Stimulated activated CD8-positive, alpha-beta memory T cell treated with anti-CD3 and anti-CD28 coated beads, Interleukin-4, amount 100 ng/mL, for 1 hour (primary cell): ENCODE measurements at regions not wholly inside any gene's neighbourhood (a gene's known extent, or its start where the extent isn't known, plus 50 kb on each side); places are given as distances from the start of the nearest gene placed in this dataset.
"Not testable (repeated sequence)": the region's sequence is repeated elsewhere in the genome, so short reads cannot be mapped to it uniquely, and the experiment has no call there.

Experiments
- DNase-seq, 2 donors: peaks; one replicate each; pipeline ENCODE4 v3.0.0-alpha.2; 2020; ENCODE audit warnings: low read depth in 2 of 2, low spot score in 1 of 2

- DNase-seq: no peak
Observed at GRCh38 chr9:81431641-81432040, 257.7 kb downstream of the TLE1 start.

GRCh38 chr9:81430727-81431126, 258.6 kb downstream of the TLE1 start:
- DNase-seq: no peak

GRCh38 chr9:81427870-81428269, 261.5 kb downstream of the TLE1 start:
- DNase-seq: no peak

- DNase-seq: no peak
Observed at GRCh38 chr9:81424431-81424830, 264.9 kb downstream of the TLE1 start.

DNA sequence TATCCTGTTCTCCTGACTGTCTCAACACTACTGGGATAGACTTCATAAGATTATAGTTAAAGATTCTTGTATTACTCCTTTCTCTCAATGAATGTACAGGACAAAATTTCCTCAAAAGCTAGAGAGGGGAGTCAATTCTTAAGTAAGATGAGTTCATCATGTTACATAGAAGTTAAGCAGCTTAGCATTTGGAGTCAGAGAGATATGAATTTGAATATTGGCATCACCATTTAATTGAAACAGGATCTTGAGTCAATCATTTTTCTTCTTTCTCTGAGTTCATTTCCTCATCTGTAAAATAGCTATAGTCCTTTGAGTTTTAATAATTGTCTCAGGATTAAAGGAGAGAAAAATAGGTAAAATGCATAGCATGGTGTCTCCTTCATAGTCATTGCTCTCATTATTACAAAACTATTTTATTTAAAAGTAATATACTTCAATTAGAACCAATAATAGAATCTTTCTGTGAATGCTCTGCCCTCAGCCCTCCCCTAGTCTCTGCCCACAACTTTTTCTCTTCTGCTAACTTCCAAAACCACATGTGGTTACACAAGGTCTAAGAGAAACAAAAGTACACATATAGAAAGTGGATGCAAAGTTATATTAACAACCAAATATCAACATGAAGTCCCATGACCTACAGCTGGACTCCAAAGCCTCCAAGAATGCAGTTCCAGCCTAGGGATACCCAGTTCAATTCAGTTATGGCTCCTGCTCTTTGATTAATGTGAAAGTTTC, 265.6 kb downstream of the TLE1 start:
- DNase-seq: no peak

DNA sequence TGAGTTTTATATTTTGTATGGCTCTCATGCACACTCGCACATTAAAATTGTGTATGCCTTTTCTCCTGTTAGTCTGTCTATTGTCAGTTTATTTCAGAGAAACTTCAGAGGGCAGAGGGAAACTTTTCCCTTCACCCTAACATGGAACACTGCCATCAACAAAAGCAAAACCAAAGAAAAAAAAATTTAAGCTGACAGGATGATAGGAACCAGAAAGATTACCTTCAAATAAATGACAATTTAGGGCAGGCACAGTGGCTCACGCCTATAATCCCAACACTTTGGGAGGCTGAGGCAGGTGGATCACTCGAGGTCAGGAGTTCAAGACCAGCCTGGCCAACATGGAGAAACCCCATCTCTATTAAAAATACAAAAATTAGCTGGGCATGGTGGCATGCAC, 268.3 kb downstream of the TLE1 start:
- not testable (repeated sequence) for DNase-seq

DNA sequence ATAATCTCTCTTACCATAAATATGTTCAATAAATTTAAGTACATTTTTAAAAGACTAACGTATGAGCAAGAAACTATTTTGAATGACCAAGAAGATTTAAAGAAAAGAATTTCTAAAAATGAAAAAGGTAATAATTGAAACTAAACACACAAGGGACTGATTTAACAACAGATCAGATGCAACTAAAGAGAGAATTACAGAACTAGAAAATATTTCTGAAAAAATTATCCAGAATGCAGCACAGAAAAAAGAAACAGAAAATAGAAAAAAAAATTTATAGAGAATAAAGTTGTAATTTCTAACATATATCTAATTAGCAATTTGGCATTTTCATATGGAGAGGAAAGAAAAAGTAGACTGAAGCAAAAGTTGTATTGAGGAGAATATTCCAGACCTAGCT, 269.3 kb downstream of the TLE1 start:
- DNase-seq: no peak

GRCh38 chr9:81417941-81418340, 271.4 kb downstream of the TLE1 start:
- DNase-seq: no peak

DNA sequence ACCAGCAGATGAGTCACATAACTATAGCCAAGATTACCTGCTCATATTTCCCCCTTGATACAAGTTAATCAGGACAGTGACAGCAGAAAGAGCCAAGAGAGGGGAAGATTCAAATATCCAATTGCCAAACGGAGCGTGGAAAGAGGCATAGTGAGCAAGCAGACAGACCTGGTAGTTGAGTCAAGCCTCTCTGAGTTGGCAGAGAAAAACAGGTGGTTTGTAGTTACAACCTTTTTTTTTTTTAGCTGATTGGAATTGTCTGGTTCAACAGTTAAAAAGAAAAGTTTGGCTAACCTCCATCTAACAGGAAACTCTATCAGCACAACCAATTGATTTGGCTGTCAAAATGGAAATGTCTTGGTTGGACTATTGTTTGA, 272.1 kb downstream of the TLE1 start:
- DNase-seq: no peak

GRCh38 chr9:81416476-81417298, 272.7 kb downstream of the TLE1 start:
- no peak for DNase-seq

- DNase-seq: no peak
Observed at GRCh38 chr9:81414836-81415235, 274.5 kb downstream of the TLE1 start.

- DNase-seq: no peak
Observed at GRCh38 chr9:81411961-81412360, 277.4 kb downstream of the TLE1 start.

GRCh38 chr9:81410201-81410600, 279.1 kb downstream of the TLE1 start:
- no peak for DNase-seq

GRCh38 chr9:81408951-81409350, 280.4 kb downstream of the TLE1 start:
- no peak for DNase-seq

DNA sequence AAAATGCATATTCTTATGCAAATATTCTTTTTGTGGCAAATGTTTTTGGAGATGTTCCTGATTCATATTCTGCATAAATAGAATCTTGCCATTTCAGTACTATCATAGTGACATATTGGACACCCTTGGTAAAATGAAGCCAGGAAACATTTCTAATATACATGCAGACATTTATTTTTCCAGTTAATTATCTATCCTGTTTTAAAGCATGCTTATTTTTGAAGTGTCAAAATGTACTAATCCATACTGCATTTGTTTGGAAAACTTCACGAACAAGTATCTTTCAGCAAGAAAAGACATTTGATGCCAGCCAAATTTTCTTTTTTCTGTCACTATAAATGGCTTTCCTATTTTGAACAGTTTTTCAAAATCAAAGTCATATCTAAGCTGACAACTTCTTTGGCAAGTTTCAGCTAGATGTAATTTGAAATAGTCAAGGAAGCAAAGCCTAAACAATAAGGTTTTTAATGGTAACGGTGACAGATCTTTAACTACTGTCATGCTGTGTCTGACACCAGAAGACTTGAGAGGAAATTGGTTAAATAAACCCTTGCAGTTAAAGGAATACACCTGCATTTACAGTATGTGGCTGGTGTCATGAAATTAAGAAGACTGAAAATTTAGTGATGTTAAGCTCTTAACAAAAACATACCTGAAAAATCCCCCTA, 284.3 kb downstream of the TLE1 start:
- no peak for DNase-seq

- no peak for DNase-seq
Observed at GRCh38 chr9:81397481-81398381, 291.6 kb downstream of the TLE1 start.

DNA sequence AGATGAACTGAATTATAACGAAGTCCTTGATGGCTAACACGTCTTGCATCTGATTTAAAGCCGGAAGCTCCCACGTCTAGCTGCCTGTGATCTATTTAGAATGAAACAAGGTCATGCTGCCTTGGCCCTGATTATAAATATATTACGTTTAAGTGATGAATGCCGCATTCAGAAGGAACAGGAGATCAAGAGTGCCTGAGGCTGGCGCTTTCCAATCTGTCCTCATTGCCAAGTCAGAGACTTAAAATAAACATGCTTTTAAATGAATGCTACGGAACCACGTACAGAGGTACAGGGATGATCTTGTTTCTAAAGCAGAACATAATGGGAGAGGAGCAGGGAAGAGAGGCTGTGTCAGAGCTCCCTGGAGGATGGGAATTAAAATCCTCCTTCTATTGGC, 292.8 kb downstream of the TLE1 start:
- no peak for DNase-seq

DNA sequence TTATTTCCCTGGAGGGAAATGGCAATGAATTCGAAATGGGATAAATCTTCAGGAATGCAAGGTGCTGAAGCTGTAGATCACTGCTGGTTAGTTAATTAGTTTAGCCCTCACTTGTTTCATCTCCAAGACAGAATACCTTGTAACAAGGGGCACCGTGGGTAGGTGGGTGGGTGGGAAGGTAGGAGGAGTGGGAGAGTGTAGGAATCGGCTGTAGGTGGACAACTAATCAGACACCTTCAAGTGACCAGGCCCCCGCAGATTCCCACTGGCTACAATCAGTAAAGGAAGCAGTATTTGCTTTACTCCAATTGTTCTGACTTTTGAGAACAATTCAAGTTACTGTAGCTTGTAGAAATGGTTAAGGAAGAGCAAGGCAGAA, 293.7 kb downstream of the TLE1 start:
- no peak for DNase-seq

- DNase-seq: no peak
Observed at GRCh38 chr9:81394881-81395675, 294.3 kb downstream of the TLE1 start.
